ENCODE measurements at regions not wholly inside any gene's neighbourhood (a gene's known extent, or its start where the extent isn't known, plus 50 kb on each side); places are given as distances from the start of the nearest gene placed in this dataset.
"Not testable (repeated sequence)": the region's sequence is repeated elsewhere in the genome, so short reads cannot be mapped to it uniquely, and the experiment has no call there.

- peak; percentile 45 for DNase-seq (ENCODE audit: low spot score)
Measured at GRCh38 chr6:112879920-112880413, 532.8 kb downstream of the RFPL4B start.

GRCh38 chr6:112881027-112881426, 533.9 kb downstream of the RFPL4B start:
- no peak for DNase-seq (ENCODE audit: low spot score)

- DNase-seq (ENCODE audit: low spot score) = no peak
Measured at GRCh38 chr6:112881828-112882780, 535.0 kb downstream of the RFPL4B start.

GRCh38 chr6:112883095-112883494, 536.0 kb downstream of the RFPL4B start:
- no peak for DNase-seq (ENCODE audit: low spot score)

GRCh38 chr6:112886415-112886814, 539.3 kb downstream of the RFPL4B start:
- DNase-seq (ENCODE audit: low spot score) = no peak

- not testable (repeated sequence) for DNase-seq (ENCODE audit: low spot score)
Measured at GRCh38 chr6:112887424-112887823, 540.3 kb downstream of the RFPL4B start.

- DNase-seq (ENCODE audit: low spot score) = no peak
Measured at GRCh38 chr6:112899541-112899940, 552.4 kb downstream of the RFPL4B start.

GRCh38 chr6:112903361-112903760, 556.2 kb downstream of the RFPL4B start:
- no peak for DNase-seq (ENCODE audit: low spot score)

- DNase-seq (ENCODE audit: low spot score) = peak; percentile 28
Measured at GRCh38 chr6:112906726-112907125, 559.6 kb downstream of the RFPL4B start.

GRCh38 chr6:112909781-112910180, 562.7 kb downstream of the RFPL4B start:
- DNase-seq (ENCODE audit: low spot score) = no peak

GRCh38 chr6:112910256-112910655, 563.1 kb downstream of the RFPL4B start:
- no peak for DNase-seq (ENCODE audit: low spot score)

- no peak for DNase-seq (ENCODE audit: low spot score)
Measured at GRCh38 chr6:112911959-112912358, 564.8 kb downstream of the RFPL4B start.

- no peak for DNase-seq (ENCODE audit: low spot score)
Measured at GRCh38 chr6:112912416-112913101, 565.4 kb downstream of the RFPL4B start.

GRCh38 chr6:112919744-112920143, 572.6 kb downstream of the RFPL4B start:
- DNase-seq (ENCODE audit: low spot score) = not testable (repeated sequence)

- no peak for DNase-seq (ENCODE audit: low spot score)
Measured at GRCh38 chr6:112920994-112921393, 573.9 kb downstream of the RFPL4B start.

- no peak for DNase-seq (ENCODE audit: low spot score)
Measured at GRCh38 chr6:112923940-112924587, 576.9 kb downstream of the RFPL4B start.

- no peak for DNase-seq (ENCODE audit: low spot score)
Measured at GRCh38 chr6:112925702-112926101, 578.6 kb downstream of the RFPL4B start.

GRCh38 chr6:112927641-112928320, 580.7 kb downstream of the RFPL4B start:
- no peak for DNase-seq (ENCODE audit: low spot score)

GRCh38 chr6:112929641-112930040, 582.5 kb downstream of the RFPL4B start:
- DNase-seq (ENCODE audit: low spot score) = no peak

GRCh38 chr6:112931832-112932231, 584.7 kb downstream of the RFPL4B start:
- DNase-seq (ENCODE audit: low spot score) = no peak

GRCh38 chr6:112933947-112934346, 586.8 kb downstream of the RFPL4B start:
- DNase-seq (ENCODE audit: low spot score) = no peak

Measured in pons (tissue), 1 donor.